ENCODE measurements at regions not wholly inside any gene's neighbourhood (a gene's known extent, or its start where the extent isn't known, plus 50 kb on each side); places are given as distances from the start of the nearest gene placed in this dataset.

DNA sequence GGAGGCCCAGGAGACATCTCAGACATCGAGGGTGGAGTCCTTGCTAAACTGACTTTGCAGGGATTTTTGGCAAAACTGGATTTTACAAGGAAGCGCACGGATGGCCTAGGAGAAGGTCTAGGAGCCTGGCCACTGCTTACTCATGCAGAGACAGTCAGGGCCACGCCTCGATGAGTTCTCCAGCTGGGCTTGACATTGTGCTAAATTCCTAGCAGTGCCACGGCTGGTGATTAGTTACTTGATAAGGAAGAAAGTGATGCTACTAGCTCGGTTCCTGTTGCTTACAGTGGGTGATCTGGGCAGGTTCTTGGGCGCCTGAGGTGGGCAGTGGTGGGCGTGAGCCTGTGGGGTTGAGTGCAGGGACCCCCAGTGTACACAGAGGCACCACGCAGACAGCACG, 143.4 kb downstream of the SOX1 start:
- TF ChIP-seq POLR2AphosphoS5 (IDR thresholded peaks at IDR 0.05; ENCODE audit: low read depth, low read length) = no peak
- no peak for TF ChIP-seq POLR2A (IDR thresholded peaks at IDR 0.05; ENCODE audit: borderline replicate concordance, extremely low read depth, insufficient read depth, insufficient read length)
- no peak for TF ChIP-seq CEBPB (IDR thresholded peaks at IDR 0.05; ENCODE audit: low read depth)
